ENCODE measurements at regions not wholly inside any gene's neighbourhood (a gene's known extent, or its start where the extent isn't known, plus 50 kb on each side); places are given as distances from the start of the nearest gene placed in this dataset.

- H3K27ac ChIP-seq (ENCODE audit: control insufficient read depth, insufficient read depth) = no peak overlapping the region
- H2AFZ ChIP-seq (ENCODE audit: control insufficient read depth, low read depth, low read length) = no peak overlapping the region
- no peak for TF ChIP-seq TARDBP (IDR thresholded peaks at IDR 0.05; ENCODE audit: borderline replicate concordance)
- TF ChIP-seq CHD1 (IDR thresholded peaks at IDR 0.05; ENCODE audit: low read depth, low read length) = no peak
- no peak for TF ChIP-seq ATF3 (IDR thresholded peaks at IDR 0.05; ENCODE audit: borderline replicate concordance, extremely low read depth, low read depth, low read length)
- TF ChIP-seq ASH2L (IDR thresholded peaks at IDR 0.05; ENCODE audit: borderline replicate concordance, low read depth) = no peak
- no peak for TF ChIP-seq CUX1 (IDR thresholded peaks at IDR 0.05; ENCODE audit: insufficient replicate concordance, low read depth, low read length)
- no peak for TF ChIP-seq E2F8 (IDR thresholded peaks at IDR 0.05; ENCODE audit: low read depth, partially characterized antibody)
- no peak for TF ChIP-seq MAX (IDR thresholded peaks at IDR 0.05; ENCODE audit: low read depth, low read length)
- H3K79me2 ChIP-seq (ENCODE audit: control insufficient read depth, insufficient read depth, low read length) = no peaks in the 10 kb centered on the region
- no TSS peak for BruUV-seq (replicated peaks)
- RAD21 ChIA-PET (ENCODE audit: unreplicated experiment) = no interaction called here
- SMC1A ChIA-PET (ENCODE audit: uncharacterized antibody, unreplicated experiment) = interaction anchor here (0.9 to 1.1 kb wide), 2 partner anchors 8 to 20 kb away, joined by 4 read pairs; no protein-coding TSS in a partner anchor
- DNase-seq (ENCODE audit: low read depth, low spot score) (no peak), ATAC-seq (no peak), FAIRE-seq (no peak)
- no peaks in the 10 kb centered on the region for H4K20me1 ChIP-seq (ENCODE audit: control insufficient read depth, insufficient read depth)
- CTCF ChIA-PET = no interaction called here
- no peak overlapping the region for H3K9ac ChIP-seq (ENCODE audit: control insufficient read depth, insufficient read depth, low read length)
- in situ Hi-C loops (cut with MboI) (no loop called here), intact Hi-C loops (cut with micrococcal nuclease; ENCODE audit: unreplicated experiment) (no loop called here)
- H3K36me3 ChIP-seq (ENCODE audit: control insufficient read depth in 2 of 2, insufficient read depth in 2 of 2, low read length in 1 of 2) = no peaks in the 10 kb centered on the region
- H3K4me1 ChIP-seq (ENCODE audit: control insufficient read depth, insufficient read depth, low read length) = no peaks in the 10 kb centered on the region
- no peaks in the 10 kb centered on the region for H3K27me3 ChIP-seq (replicated peaks in 1 of 2; ENCODE audit: control insufficient read depth in 2 of 2, insufficient read depth in 2 of 2, low read length in 1 of 2)
- POLR2A ChIA-PET = no interaction called here
- no peak overlapping the region for H3K4me2 ChIP-seq (ENCODE audit: control insufficient read depth, insufficient read depth)
- H3K9me3 ChIP-seq (replicated peaks; ENCODE audit: control insufficient read depth, insufficient read depth, low read length) = no peaks in the 10 kb centered on the region; the same call in 2 of the 3 replicates
- 61% methylated on average over 4 of the region's 4 CpGs for WGBS (ENCODE audit: insufficient coverage, insufficient replicate concordance, low lambda C conversion rate, missing lambda C conversion rate)
- no peak overlapping the region for H3K4me3 ChIP-seq
Measured at GRCh38 chr16:63745456-63745855, 1376.4 kb downstream of the CDH11 start.
